Peyer's patch (tissue), 4 donors: ENCODE measurements at regions not wholly inside any gene's neighbourhood (a gene's known extent, or its start where the extent isn't known, plus 50 kb on each side); places are given as distances from the start of the nearest gene placed in this dataset.

ENCODE experiments used
- CTCF ChIP-seq, 6 experiments: fragments of 450-650 bp in 4 of 6; fragments of 200-600 bp in 2 of 6; sonication (generic) in 1 of 6; IDR thresholded peaks; one replicate each; pipeline ENCODE4 v1.5.1; 2017 to 2019; ENCODE audit warnings: antibody characterized with exemption in 6 of 6, mild to moderate bottlenecking in 3 of 6, moderate library complexity in 1 of 6
- POLR2A ChIP-seq, 2 donors: fragments of 450-650 bp; IDR thresholded peaks; one replicate each; pipeline ENCODE4 v1.5.1; 2017; ENCODE audit warnings: antibody characterized with exemption in 2 of 2, mild to moderate bottlenecking in 2 of 2, moderate library complexity in 2 of 2

- TF ChIP-seq CTCF (IDR thresholded peaks at IDR 0.05) (no peak), POLR2A (IDR thresholded peaks at IDR 0.05) (no peak)
Observed at GRCh38 chr16:85366031-85366763, 246.9 kb upstream of the GSE1 start.
